Stimulated activated memory B cell treated with anti-CD40 and anti-IgM and Interleukin-4, amounts not matched to agents 10 μg/mL and 1 μg/mL and 100 μg/mL, for 72 hours (primary cell): ENCODE measurements at regions not wholly inside any gene's neighbourhood (a gene's known extent, or its start where the extent isn't known, plus 50 kb on each side); places are given as distances from the start of the nearest gene placed in this dataset.

Experiments
- ATAC-seq: fragments of 150-1000 bp; cut with Tn5 transposase; 2 replicates; pipeline ENCODE4 v1.10.0; 2021
- H3K27ac Mint-ChIP-seq: one replicate; pipeline ENCODE4 v1.8.0; 2022; ENCODE audit warnings: mild to moderate bottlenecking, mixed read lengths
- H3K27me3 Mint-ChIP-seq: one replicate; pipeline ENCODE4 v1.8.0; 2022; ENCODE audit warnings: mixed read lengths
- H3K36me3 Mint-ChIP-seq: one replicate; pipeline ENCODE4 v1.8.0; 2022; ENCODE audit warnings: mixed read lengths
- H3K4me1 Mint-ChIP-seq: one replicate; pipeline ENCODE4 v1.8.0; 2022; ENCODE audit warnings: mixed read lengths
- H3K4me3 Mint-ChIP-seq: one replicate; pipeline ENCODE4 v1.8.0; 2022; ENCODE audit warnings: mild to moderate bottlenecking, moderate library complexity, mixed read lengths
- H3K9me3 Mint-ChIP-seq: one replicate; pipeline ENCODE4 v1.8.0; 2022; ENCODE audit warnings: mixed read lengths

GRCh38 chr13:64791373-64791772 lies 2438.8 kb downstream of the PCDH9 start:
- no peak overlapping the region for H3K4me3 Mint-ChIP-seq
- no peak overlapping the region for H3K27ac Mint-ChIP-seq
- no peaks in the 10 kb centered on the region for H3K36me3 Mint-ChIP-seq
- H3K4me1 Mint-ChIP-seq, result no peaks in the 10 kb centered on the region
- no peak for ATAC-seq
- H3K27me3 Mint-ChIP-seq, result no peaks in the 10 kb centered on the region
- peaks cover 13% of the 10 kb centered on the region for H3K9me3 Mint-ChIP-seq

DNA sequence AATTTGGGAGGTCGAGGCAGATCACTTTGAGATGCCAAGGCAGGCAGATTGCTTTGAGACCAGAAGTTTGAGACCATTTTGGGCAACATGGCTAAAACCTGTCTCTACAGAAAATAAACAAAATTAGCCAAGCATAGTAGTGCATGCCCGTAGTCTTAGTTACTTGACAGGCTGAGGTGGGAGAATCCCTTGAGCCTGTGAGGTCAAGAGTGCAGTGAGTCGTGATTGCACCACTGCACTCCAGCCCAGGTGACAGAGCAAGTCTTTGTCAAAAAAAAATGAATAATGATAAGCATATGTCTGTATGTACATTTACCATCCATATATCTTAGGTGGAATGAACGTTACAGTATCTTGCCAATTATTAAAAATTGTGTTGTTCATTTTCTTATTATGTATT lies 2447.7 kb downstream of the PCDH9 start:
- ATAC-seq, result no peak
- H3K4me1 Mint-ChIP-seq, result no peaks in the 10 kb centered on the region

DNA sequence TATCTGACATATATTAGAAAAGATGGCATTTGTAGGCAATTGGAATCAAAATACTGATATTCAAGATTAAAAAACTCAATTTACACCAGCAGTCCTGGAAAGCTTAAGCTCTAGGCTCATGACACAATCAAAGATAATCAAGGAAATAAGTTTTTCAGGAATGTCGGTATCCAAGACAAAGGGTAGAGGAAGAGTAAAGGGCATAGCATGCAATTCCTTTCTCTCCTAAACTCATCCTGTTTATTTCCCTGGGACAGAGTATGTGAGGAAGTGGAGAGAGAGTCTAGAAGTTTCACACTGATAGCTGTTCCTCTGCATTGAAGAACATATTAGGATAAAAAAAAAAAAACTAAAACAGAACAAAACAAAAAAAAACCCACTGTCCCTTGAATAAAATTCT lies 2452.1 kb downstream of the PCDH9 start:
- Mint-ChIP-seq H3K27me3 (no peaks in the 10 kb centered on the region), H3K4me3 (no peak overlapping the region), H3K4me1 (no peaks in the 10 kb centered on the region), H3K27ac (no peak overlapping the region), H3K9me3 (peaks cover 3% of the 10 kb centered on the region), H3K36me3 (no peaks in the 10 kb centered on the region)
- no peak for ATAC-seq

More for the DNA sequence above, 2447.7 kb downstream of the PCDH9 start:
- H3K27ac Mint-ChIP-seq, result no peak overlapping the region
- H3K4me3 Mint-ChIP-seq, result no peak overlapping the region
- H3K9me3 Mint-ChIP-seq, result peaks cover 6% of the 10 kb centered on the region
- no peaks in the 10 kb centered on the region for H3K36me3 Mint-ChIP-seq
- no peaks in the 10 kb centered on the region for H3K27me3 Mint-ChIP-seq

DNA sequence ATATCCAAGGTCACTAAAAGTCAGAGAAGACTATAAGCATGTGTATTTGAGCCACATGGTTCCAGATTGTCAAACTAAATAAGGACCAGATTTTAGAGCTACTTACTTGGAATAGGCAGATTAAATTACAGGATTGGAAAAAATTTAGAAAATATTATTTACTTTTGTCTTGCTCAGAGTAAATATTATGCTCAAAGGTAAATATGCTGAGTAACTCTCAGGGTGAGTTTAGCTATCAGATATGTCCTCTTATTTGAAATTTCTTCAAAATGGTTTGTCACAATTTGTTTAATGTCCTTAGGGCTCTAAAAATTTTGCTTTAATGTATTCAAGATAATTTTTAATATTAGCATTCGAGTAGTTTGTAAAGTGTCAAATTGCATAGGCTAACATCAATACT lies 2455.2 kb downstream of the PCDH9 start:
- Mint-ChIP-seq H3K4me3 (no peak overlapping the region), H3K9me3 (peaks cover 6% of the 10 kb centered on the region)

DNA sequence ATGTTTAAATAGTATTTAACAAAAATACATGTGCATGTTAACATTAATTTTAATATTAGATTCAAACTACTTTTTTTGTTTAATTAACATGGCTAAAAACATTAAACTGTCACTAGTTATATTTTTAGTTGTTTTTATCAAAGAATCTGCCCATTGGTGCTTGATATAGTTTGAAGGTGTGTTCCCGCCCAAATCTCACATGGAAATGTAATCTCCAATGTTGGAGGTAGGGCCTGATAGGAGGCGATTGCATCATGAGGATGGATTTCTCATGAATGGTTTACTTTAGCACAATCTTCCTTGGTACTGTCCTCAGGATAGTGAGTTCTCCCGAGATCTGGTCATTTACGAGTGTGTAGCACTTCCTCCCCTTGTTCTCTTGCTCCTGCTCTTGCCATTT lies 2459.4 kb downstream of the PCDH9 start:
- Mint-ChIP-seq H3K36me3 (no peaks in the 10 kb centered on the region), H3K4me3 (no peak overlapping the region), H3K27ac (no peak overlapping the region), H3K27me3 (no peaks in the 10 kb centered on the region), H3K9me3 (peaks cover 6% of the 10 kb centered on the region), H3K4me1 (no peaks in the 10 kb centered on the region)
- no peak for ATAC-seq

More for the DNA sequence above, 2455.2 kb downstream of the PCDH9 start:
- H3K4me1 Mint-ChIP-seq, result no peaks in the 10 kb centered on the region
- no peak overlapping the region for H3K27ac Mint-ChIP-seq
- no peaks in the 10 kb centered on the region for H3K27me3 Mint-ChIP-seq
- ATAC-seq, result no peak
- H3K36me3 Mint-ChIP-seq, result no peaks in the 10 kb centered on the region

DNA sequence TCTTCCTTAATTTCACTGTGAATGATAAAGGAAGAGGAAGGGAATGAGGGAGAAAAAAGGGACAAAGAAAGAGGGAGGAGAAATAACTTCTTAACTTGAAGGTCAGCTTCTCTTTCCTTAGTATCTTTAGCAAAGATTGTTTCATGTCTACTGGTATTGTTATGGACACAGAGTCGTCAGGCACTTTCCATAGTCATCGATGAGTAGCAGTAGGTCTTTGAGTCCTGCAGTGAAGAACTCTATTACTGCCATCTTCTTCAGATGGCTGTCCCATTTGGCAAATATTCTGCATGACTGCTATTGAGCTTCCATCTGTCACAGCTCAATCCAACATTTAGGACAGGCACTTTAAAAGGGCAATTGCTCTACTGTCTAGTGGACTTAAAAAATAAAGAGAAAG lies 2463.1 kb downstream of the PCDH9 start:
- no peaks in the 10 kb centered on the region for H3K36me3 Mint-ChIP-seq
- H3K4me1 Mint-ChIP-seq, result no peaks in the 10 kb centered on the region
- no peak overlapping the region for H3K4me3 Mint-ChIP-seq
- no peak for ATAC-seq
- no peak overlapping the region for H3K27ac Mint-ChIP-seq
- no peaks in the 10 kb centered on the region for H3K27me3 Mint-ChIP-seq
- peaks cover 11% of the 10 kb centered on the region for H3K9me3 Mint-ChIP-seq

- no peak for ATAC-seq
- Mint-ChIP-seq H3K4me3 (no peak overlapping the region), H3K4me1 (no peaks in the 10 kb centered on the region), H3K27me3 (no peaks in the 10 kb centered on the region), H3K9me3 (peaks cover 7% of the 10 kb centered on the region), H3K27ac (no peak overlapping the region), H3K36me3 (no peaks in the 10 kb centered on the region)
These were observed 2464.5 kb downstream of the PCDH9 start for GRCh38 chr13:64765636-64766035.

- Mint-ChIP-seq H3K4me1 (no peaks in the 10 kb centered on the region), H3K9me3 (peaks cover 17% of the 10 kb centered on the region), H3K36me3 (no peaks in the 10 kb centered on the region), H3K4me3 (no peak overlapping the region), H3K27me3 (no peaks in the 10 kb centered on the region), H3K27ac (no peak overlapping the region)
- no peak for ATAC-seq
These were observed 2471.5 kb downstream of the PCDH9 start for GRCh38 chr13:64758521-64759244.

DNA sequence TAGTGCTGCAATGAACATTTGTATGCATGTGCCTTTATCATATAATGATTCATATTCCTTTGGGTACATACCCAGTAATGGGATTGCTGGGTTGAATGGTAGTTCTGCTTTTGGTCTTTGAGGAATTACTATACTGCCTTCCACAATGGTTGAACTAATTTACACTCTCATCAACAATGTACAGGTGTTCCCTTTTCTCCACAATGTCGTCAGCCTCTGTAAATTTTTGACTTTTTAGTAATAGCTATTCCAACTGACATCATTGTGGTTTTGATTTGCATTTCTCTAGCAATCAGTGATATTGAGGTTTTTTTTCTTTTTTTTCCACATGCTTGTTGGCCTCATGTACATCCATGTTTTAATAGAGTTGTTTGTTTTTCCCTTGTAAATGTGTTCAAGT lies 2473.5 kb downstream of the PCDH9 start:
- Mint-ChIP-seq H3K27ac (no peak overlapping the region), H3K4me1 (no peaks in the 10 kb centered on the region), H3K4me3 (no peak overlapping the region), H3K36me3 (no peaks in the 10 kb centered on the region), H3K27me3 (no peaks in the 10 kb centered on the region), H3K9me3 (peaks cover 15% of the 10 kb centered on the region)
- ATAC-seq, result no peak

GRCh38 chr13:64755961-64756360 lies 2474.2 kb downstream of the PCDH9 start:
- no peak for ATAC-seq
- Mint-ChIP-seq H3K36me3 (no peaks in the 10 kb centered on the region), H3K4me1 (no peaks in the 10 kb centered on the region), H3K4me3 (no peak overlapping the region), H3K27ac (no peak overlapping the region), H3K27me3 (no peaks in the 10 kb centered on the region), H3K9me3 (peaks cover 17% of the 10 kb centered on the region)

DNA sequence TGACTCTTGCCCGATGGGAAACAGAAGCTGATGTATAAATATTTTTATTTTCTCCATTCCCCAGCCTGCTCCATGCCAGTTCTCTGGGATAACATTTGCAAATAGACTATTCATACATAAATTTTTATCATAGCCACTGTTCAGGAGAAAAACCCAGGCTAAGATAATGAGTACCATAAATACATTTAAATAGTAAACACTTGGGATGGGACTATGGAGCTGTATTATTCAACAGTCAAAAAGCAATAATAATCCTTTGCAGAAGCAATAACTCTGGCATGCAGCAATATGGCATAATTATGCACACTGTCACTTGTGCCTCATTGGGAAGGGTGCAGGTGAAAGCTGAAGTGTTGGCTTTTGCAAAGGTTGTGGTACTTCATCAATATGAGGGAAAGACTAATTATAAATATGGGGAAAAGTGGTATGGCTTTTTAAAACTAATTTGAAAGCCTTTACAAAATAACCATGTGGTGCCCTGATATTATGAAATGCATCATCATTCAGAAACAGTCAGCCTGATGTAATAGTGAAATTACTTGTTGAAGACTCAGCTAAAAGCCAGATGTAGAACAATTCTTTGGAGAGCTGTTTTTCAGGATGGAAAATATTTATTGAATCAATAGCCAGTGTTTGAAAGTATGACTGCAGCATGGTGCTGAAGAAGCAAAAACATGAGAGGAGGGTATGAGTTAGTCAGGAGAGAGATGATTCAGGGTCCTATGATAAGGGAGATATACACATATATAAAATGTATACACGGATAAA lies 2476.7 kb downstream of the PCDH9 start:
- H3K27ac Mint-ChIP-seq, result no peak overlapping the region
- ATAC-seq, result no peak

GRCh38 chr13:64749301-64749700 lies 2480.8 kb downstream of the PCDH9 start:
- H3K4me3 Mint-ChIP-seq, result no peak overlapping the region
- H3K4me1 Mint-ChIP-seq, result no peaks in the 10 kb centered on the region
- no peak for ATAC-seq
- no peaks in the 10 kb centered on the region for H3K27me3 Mint-ChIP-seq
- peaks cover 5% of the 10 kb centered on the region for H3K9me3 Mint-ChIP-seq
- no peak overlapping the region for H3K27ac Mint-ChIP-seq
- H3K36me3 Mint-ChIP-seq, result no peaks in the 10 kb centered on the region

More for the DNA sequence above, 2476.7 kb downstream of the PCDH9 start:
- H3K9me3 Mint-ChIP-seq, result peaks cover 13% of the 10 kb centered on the region
- H3K36me3 Mint-ChIP-seq, result no peaks in the 10 kb centered on the region
- no peak overlapping the region for H3K4me3 Mint-ChIP-seq
- no peaks in the 10 kb centered on the region for H3K27me3 Mint-ChIP-seq
- H3K4me1 Mint-ChIP-seq, result no peaks in the 10 kb centered on the region

GRCh38 chr13:64746845-64747244 lies 2483.3 kb downstream of the PCDH9 start:
- no peak for ATAC-seq
- H3K27me3 Mint-ChIP-seq, result no peaks in the 10 kb centered on the region
- peaks cover 2% of the 10 kb centered on the region for H3K9me3 Mint-ChIP-seq
- no peaks in the 10 kb centered on the region for H3K4me1 Mint-ChIP-seq
- no peaks in the 10 kb centered on the region for H3K36me3 Mint-ChIP-seq
- H3K27ac Mint-ChIP-seq, result no peak overlapping the region
- no peak overlapping the region for H3K4me3 Mint-ChIP-seq

GRCh38 chr13:64740493-64740892 lies 2489.6 kb downstream of the PCDH9 start:
- Mint-ChIP-seq H3K4me1 (no peaks in the 10 kb centered on the region), H3K27ac (no peak overlapping the region), H3K4me3 (no peak overlapping the region), H3K9me3 (peaks cover 3% of the 10 kb centered on the region), H3K36me3 (no peaks in the 10 kb centered on the region), H3K27me3 (no peaks in the 10 kb centered on the region)
- no peak for ATAC-seq

- Mint-ChIP-seq H3K9me3 (peaks cover 3% of the 10 kb centered on the region), H3K27ac (no peak overlapping the region), H3K27me3 (no peaks in the 10 kb centered on the region), H3K4me3 (no peak overlapping the region), H3K4me1 (no peaks in the 10 kb centered on the region), H3K36me3 (no peaks in the 10 kb centered on the region)
- no peak for ATAC-seq
These were observed 2504.6 kb downstream of the PCDH9 start for GRCh38 chr13:64725492-64725891.

- H3K4me3 Mint-ChIP-seq, result no peak overlapping the region
- H3K4me1 Mint-ChIP-seq, result no peaks in the 10 kb centered on the region
- H3K9me3 Mint-ChIP-seq, result no peaks in the 10 kb centered on the region
- no peak overlapping the region for H3K27ac Mint-ChIP-seq
- no peak for ATAC-seq
- H3K36me3 Mint-ChIP-seq, result no peaks in the 10 kb centered on the region
- H3K27me3 Mint-ChIP-seq, result no peaks in the 10 kb centered on the region
These were observed 2506.4 kb downstream of the PCDH9 start for GRCh38 chr13:64723724-64724123.
